IMR-90 (cell line): ENCODE measurements at regions not wholly inside any gene's neighbourhood (a gene's known extent, or its start where the extent isn't known, plus 50 kb on each side); places are given as distances from the start of the nearest gene placed in this dataset.

ENCODE experiments used
- ATAC-seq: fragments of 200-7000 bp; cut with Tn5 transposase; 2 replicates; pipeline ENCODE4 v1.9.1; 2020; ENCODE audit warnings: low read depth, mild to moderate bottlenecking, moderate library complexity
- BruUV-seq: library from RNA; stranded (reverse); fragments of 400-500 nt; replicated peaks from 2 replicates; lab custom pipeline; 2021; lab: Mats Ljungman, UMichigan
- CTCF ChIA-PET: fragments of 300-600 bp; formaldehyde crosslinking; extraction: SDS; loops from one replicate; lab custom pipeline; 2021; ENCODE audit warnings: antibody characterized with exemption; lab: Yijun Ruan, JAX
- POLR2A ChIA-PET: fragments of 300-600 bp; sonication (Branson Sonifier 250); formaldehyde crosslinking; loops from one replicate; lab custom pipeline; 2022; ENCODE audit warnings: antibody characterized with exemption; ENCODE audit not compliant: unreplicated experiment; lab: Charles Lee
- DNase-seq: peaks from one replicate; pipeline ENCODE4 v3.0.0; 2013
- H2AFZ ChIP-seq: replicated peaks from 2 replicates; pipeline ENCODE3; 2013; ENCODE audit warnings: low read length, mild to moderate bottlenecking; ENCODE audit not compliant: poor library complexity
- H2AK5ac ChIP-seq: 2 replicates; pipeline ENCODE4 v1.6.1; 2013; ENCODE audit warnings: low read depth, low read length, inconsistent platforms
- H2AK9ac ChIP-seq: replicated peaks from 2 replicates; pipeline ENCODE3; 2013; ENCODE audit warnings: mild to moderate bottlenecking, low read depth, low read length, moderate library complexity; ENCODE audit not compliant: poor library complexity
- H2BK120ac ChIP-seq: 2 replicates; pipeline ENCODE4 v1.6.1; 2013; ENCODE audit warnings: low read depth, low read length, inconsistent platforms
- H2BK15ac ChIP-seq: 3 replicates; pipeline ENCODE4 v1.6.1; 2013; ENCODE audit warnings: low read depth, low read length, inconsistent platforms
- H2BK20ac ChIP-seq: 2 replicates; pipeline ENCODE4 v1.6.1; 2013; ENCODE audit warnings: low read depth, mild to moderate bottlenecking, inconsistent platforms, low read length, moderate library complexity
- H2BK5ac ChIP-seq: 2 replicates; pipeline ENCODE4 v1.6.1; 2013; ENCODE audit warnings: mild to moderate bottlenecking, low read depth, low read length, inconsistent platforms; ENCODE audit not compliant: poor library complexity, severe bottlenecking
- H3K14ac ChIP-seq: replicated peaks from 2 replicates; pipeline ENCODE4 v1.6.1; 2013; ENCODE audit warnings: low read depth, low read length, inconsistent platforms
- H3K18ac ChIP-seq: 2 replicates; pipeline ENCODE4 v1.6.1; 2013; ENCODE audit warnings: low read depth, low read length, control low read depth
- H3K23ac ChIP-seq: 2 replicates; pipeline ENCODE4 v1.6.1; 2013; ENCODE audit warnings: low read depth, low read length, inconsistent platforms
- H3K27ac ChIP-seq: 2 replicates; pipeline ENCODE4 v1.5.1; 2013; ENCODE audit warnings: mild to moderate bottlenecking, control low read depth, low read length; ENCODE audit not compliant: insufficient read depth
- H3K27me3 ChIP-seq: 2 replicates; pipeline ENCODE4 v1.6.1; 2013; ENCODE audit warnings: low read length; ENCODE audit not compliant: control insufficient read depth, insufficient read depth
- H3K36me3 ChIP-seq: 2 replicates; pipeline ENCODE4 v1.6.1; 2013; ENCODE audit warnings: low read length, mixed read lengths; ENCODE audit not compliant: control insufficient read depth, insufficient read depth
- H3K4ac ChIP-seq: 2 replicates; pipeline ENCODE4 v1.6.1; 2013; ENCODE audit warnings: low read depth, low read length, inconsistent platforms
- H3K4me1 ChIP-seq: 2 replicates; pipeline ENCODE4 v1.6.1; 2013; ENCODE audit warnings: low read length, mixed read lengths; ENCODE audit not compliant: control insufficient read depth, insufficient read depth
- H3K4me2 ChIP-seq: 2 replicates; pipeline ENCODE4 v1.6.1; 2013; ENCODE audit warnings: low read depth, mild to moderate bottlenecking, control low read depth, low read length, moderate library complexity
- H3K4me3 ChIP-seq: 2 replicates; pipeline ENCODE4 v1.5.1; 2013; ENCODE audit warnings: low read depth, mild to moderate bottlenecking, control low read depth, low read length, moderate library complexity; ENCODE audit not compliant: insufficient read depth
- H3K56ac ChIP-seq: 2 replicates; pipeline ENCODE4 v1.6.1; 2013; ENCODE audit warnings: low read length, inconsistent platforms; ENCODE audit not compliant: insufficient read depth; ENCODE audit errors: extremely low read depth
- H3K79me1 ChIP-seq, 2 experiments: 2 replicates each; pipeline ENCODE4 v1.6.1; 2013; ENCODE audit warnings: low read length in 2 of 2, inconsistent platforms in 1 of 2, low read depth in 1 of 2
- H3K9ac ChIP-seq: 2 replicates; pipeline ENCODE4 v1.6.1; 2013; ENCODE audit warnings: low read depth, low read length, control low read depth
- H3K9me1 ChIP-seq: 2 replicates; pipeline ENCODE4 v1.6.1; 2013; ENCODE audit warnings: low read length, inconsistent platforms; ENCODE audit not compliant: insufficient read depth
- H3K9me3 ChIP-seq: 2 replicates; pipeline ENCODE4 v1.6.1; 2013; ENCODE audit warnings: low read length; ENCODE audit not compliant: control insufficient read depth, insufficient read depth
- H4K20me1 ChIP-seq: 2 replicates; pipeline ENCODE4 v1.6.1; 2013; ENCODE audit warnings: low read length, inconsistent platforms; ENCODE audit not compliant: insufficient read depth
- H4K5ac ChIP-seq: 2 replicates; pipeline ENCODE4 v1.6.1; 2013; ENCODE audit warnings: mild to moderate bottlenecking, low read depth, low read length, control low read depth
- H4K8ac ChIP-seq, 2 experiments: 2 replicates each; pipeline ENCODE4 v1.6.1; 2013; ENCODE audit warnings: low read depth in 2 of 2, low read length in 2 of 2, control low read depth in 1 of 2, inconsistent platforms in 1 of 2
- H4K91ac ChIP-seq: 2 replicates; pipeline ENCODE4 v1.6.1; 2013; ENCODE audit warnings: low read depth, low read length, inconsistent platforms; ENCODE audit not compliant: insufficient read depth
- CEBPB ChIP-seq: IDR thresholded peaks from 2 replicates; pipeline ENCODE4 v1.6.1; 2012; ENCODE audit warnings: low read depth, low read length, improper control_type of control experiment
- MXI1 ChIP-seq: IDR thresholded peaks from 2 replicates; pipeline ENCODE4 v1.6.1; 2012; ENCODE audit warnings: low read depth, mild to moderate bottlenecking, low read length, moderate library complexity, borderline replicate concordance
- POLR2A ChIP-seq: IDR thresholded peaks from 2 replicates; pipeline ENCODE4 v1.6.1; 2012; ENCODE audit warnings: mild to moderate bottlenecking, low read depth, low read length
- RAD21 ChIP-seq: IDR thresholded peaks from 2 replicates; pipeline ENCODE4 v1.6.1; 2012; ENCODE audit warnings: low read length, improper control_type of control experiment
- SMC3 ChIP-seq: fragments of 150-350 bp; IDR thresholded peaks from 2 replicates; pipeline ENCODE4 v1.6.1; 2016; ENCODE audit warnings: low read depth, mild to moderate bottlenecking, antibody characterized with exemption, low read length, moderate library complexity
- WGBS, 2 experiments: methylation state at CpG; one replicate each; pipeline versions ENCODE4 v1.1.5 to v1.1.7; 2013; ENCODE audit warnings: missing lambda C conversion rate in 2 of 2; ENCODE audit not compliant: insufficient read length in 1 of 2; ENCODE audit errors: extremely low coverage in 2 of 2; 5-methylcytosine and 5-hydroxymethylcytosine counted together
- dilution Hi-C: fragments of 300-500 bp; cut with HindIII; formaldehyde crosslinking; loops from one replicate; pipeline ENCODE4 v1.14.3; 2018; ENCODE audit warnings: low sequenced_read_pairs; ENCODE audit not compliant: unreplicated experiment
- in situ Hi-C: fragments of 300-500 bp; cut with MboI; formaldehyde crosslinking; loops from 3 replicates; pipeline ENCODE4 v1.14.3; 2019; ENCODE audit warnings: low sequenced_read_pairs, inconsistent platforms, mixed read lengths
- intact Hi-C: fragments of 100-400 bp; cut with micrococcal nuclease; formaldehyde crosslinking; loops from 2 replicates; pipeline ENCODE4 v1.10.0; 2022

DNA sequence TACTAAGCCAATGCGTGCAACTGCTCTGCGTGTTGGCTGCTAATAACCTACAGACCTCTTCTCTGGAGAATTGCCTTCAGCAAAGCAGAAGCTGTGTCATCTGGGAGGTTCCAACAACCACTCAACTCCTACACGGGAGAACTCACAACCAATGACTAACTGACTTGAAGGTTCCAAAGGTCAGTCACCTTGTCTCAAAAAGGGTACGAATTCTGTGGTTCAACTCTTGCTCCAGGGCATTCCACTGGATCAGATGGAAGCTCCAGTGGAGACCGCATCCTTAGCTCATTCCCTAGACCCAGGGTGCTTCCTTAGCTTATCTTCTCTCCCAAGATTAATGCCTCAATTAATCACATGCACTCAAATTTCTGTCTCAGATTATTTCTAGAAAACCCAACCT lies 222.7 kb downstream of the CHIC2 start:
- no peak overlapping the region for H3K56ac ChIP-seq
- H2AK5ac ChIP-seq = peak overlapping the region; percentile 39; the same call in 1 of the 2 replicates
- intact Hi-C loops = no loop called here
- H3K14ac ChIP-seq = peak overlapping the region; percentile 53; the same call in 1 of the 2 replicates
- H3K27ac ChIP-seq = no peak overlapping the region
- H3K4ac ChIP-seq = no peak overlapping the region
- H3K4me2 ChIP-seq = no peak overlapping the region
- no peak overlapping the region for H2BK120ac ChIP-seq
- TF ChIP-seq RAD21 = no peak
- no peak for TF ChIP-seq CEBPB
- no peak for TF ChIP-seq MXI1
- TF ChIP-seq POLR2A = no peak
- no peak for TF ChIP-seq SMC3
- in situ Hi-C loops = no loop called here
- 100% methylated on average over 1 of the region's 5 CpGs; no CpG with 5 or more reads in 1 of the 2 experiments for WGBS, 2 experiments
- H4K20me1 ChIP-seq = no peaks in the 10 kb centered on the region
- no peak overlapping the region for H4K91ac ChIP-seq
- H3K36me3 ChIP-seq = no peaks in the 10 kb centered on the region
- dilution Hi-C loops = no loop called here
- no peak overlapping the region for H2BK20ac ChIP-seq
- no peak overlapping the region for H4K8ac ChIP-seq
- H3K9ac ChIP-seq = no peak overlapping the region
- H2AFZ ChIP-seq = no peak overlapping the region
- H2AK9ac ChIP-seq = no peak overlapping the region
- no peak overlapping the region for H3K23ac ChIP-seq
- H3K9me3 ChIP-seq = no peaks in the 10 kb centered on the region
- H2BK5ac ChIP-seq = no peak overlapping the region
- no peak overlapping the region for H4K5ac ChIP-seq
- peaks cover 7% of the 10 kb centered on the region for H3K4me1 ChIP-seq
- no peaks in the 10 kb centered on the region for H3K27me3 ChIP-seq
- H3K18ac ChIP-seq = no peak overlapping the region
- H3K9me1 ChIP-seq = no peaks in the 10 kb centered on the region
- DNase-seq = no peak
- CTCF ChIA-PET = no interaction called here
- BruUV-seq = no TSS peak
- H3K79me1 ChIP-seq = no peaks in the 10 kb centered on the region
- ATAC-seq = no peak
- no peak overlapping the region for H3K4me3 ChIP-seq
- H2BK15ac ChIP-seq = 0 out of 3 replicates have a peak overlapping the region, but pooled peaks have one; percentile 40
- POLR2A ChIA-PET = no interaction called here
